ENCODE measurements at regions not wholly inside any gene's neighbourhood (a gene's known extent, or its start where the extent isn't known, plus 50 kb on each side); places are given as distances from the start of the nearest gene placed in this dataset.

DNA sequence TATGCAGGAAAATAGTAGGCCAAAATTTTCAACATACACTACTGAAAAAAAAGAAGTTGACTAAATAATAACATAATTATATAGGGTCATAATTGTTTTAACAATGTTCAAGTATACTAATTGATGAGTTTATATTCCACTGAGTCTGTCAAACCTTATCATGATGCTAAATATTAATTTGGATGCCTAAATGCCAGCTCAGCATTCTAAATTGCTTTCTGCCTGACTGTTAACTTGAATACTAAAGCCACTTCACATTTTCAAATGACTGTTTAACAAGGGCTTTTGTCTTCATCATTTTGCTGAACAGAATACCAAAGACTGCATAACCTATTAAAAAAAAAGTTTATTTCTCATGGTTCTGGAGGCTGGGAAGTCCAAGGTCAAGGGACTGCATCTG lies 232.8 kb downstream of the DOK5 start (continued):
- TF ChIP-seq, protein P1, sequence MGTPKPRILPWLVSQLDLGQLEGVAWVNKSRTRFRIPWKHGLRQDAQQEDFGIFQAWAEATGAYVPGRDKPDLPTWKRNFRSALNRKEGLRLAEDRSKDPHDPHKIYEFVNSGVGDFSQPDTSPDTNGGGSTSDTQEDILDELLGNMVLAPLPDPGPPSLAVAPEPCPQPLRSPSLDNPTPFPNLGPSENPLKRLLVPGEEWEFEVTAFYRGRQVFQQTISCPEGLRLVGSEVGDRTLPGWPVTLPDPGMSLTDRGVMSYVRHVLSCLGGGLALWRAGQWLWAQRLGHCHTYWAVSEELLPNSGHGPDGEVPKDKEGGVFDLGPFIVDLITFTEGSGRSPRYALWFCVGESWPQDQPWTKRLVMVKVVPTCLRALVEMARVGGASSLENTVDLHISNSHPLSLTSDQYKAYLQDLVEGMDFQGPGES (IDR thresholded peaks at IDR 0.05): no peak

DNA sequence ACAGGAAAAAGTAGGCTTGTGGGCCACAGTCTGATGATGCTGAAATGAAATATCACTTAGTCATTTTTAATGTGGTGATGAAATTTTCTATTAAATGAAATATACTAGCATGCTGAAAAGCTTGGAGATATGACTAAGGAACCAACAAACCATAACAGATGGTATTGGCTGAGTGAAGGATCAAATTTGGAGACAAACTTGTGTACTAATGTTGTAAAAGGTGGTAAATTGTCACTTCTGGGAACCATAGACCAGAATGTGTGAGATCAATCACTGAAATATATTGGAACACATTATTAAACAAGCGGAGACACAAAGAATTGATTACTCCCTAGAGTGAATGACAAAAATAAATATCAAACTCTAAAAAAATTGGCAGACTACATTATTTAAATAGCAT lies 232.4 kb downstream of the DOK5 start:
- FAIRE-seq: no peak
- CTCF ChIA-PET: no interaction called here

More for the DNA sequence above, 232.4 kb downstream of the DOK5 start:
- Histone ChIP-seq H3K79me2 (ENCODE audit: control insufficient read depth, insufficient read depth, low read length) (no peaks in the 10 kb centered on the region), H3K27me3 (replicated peaks in 1 of 2; ENCODE audit: control insufficient read depth in 2 of 2, insufficient read depth in 2 of 2, low read length in 1 of 2) (no peaks in the 10 kb centered on the region), H3K9ac (ENCODE audit: control insufficient read depth, insufficient read depth, low read length) (no peak overlapping the region), H2AFZ (ENCODE audit: control insufficient read depth, low read depth, low read length) (no peak overlapping the region), H3K4me1 (ENCODE audit: control insufficient read depth, insufficient read depth, low read length) (no peaks in the 10 kb centered on the region), H3K9me3 (replicated peaks; ENCODE audit: control insufficient read depth, insufficient read depth, low read length) (no peaks in the 10 kb centered on the region), H3K4me3 (no peak overlapping the region), H4K20me1 (ENCODE audit: control insufficient read depth, insufficient read depth) (no peaks in the 10 kb centered on the region), H3K36me3 (ENCODE audit: control insufficient read depth in 2 of 2, insufficient read depth in 2 of 2, low read length in 1 of 2) (no peaks in the 10 kb centered on the region), H3K4me2 (ENCODE audit: control insufficient read depth, insufficient read depth) (no peak overlapping the region), H3K27ac (ENCODE audit: control insufficient read depth, insufficient read depth) (no peak overlapping the region)
- intact Hi-C loops (cut with micrococcal nuclease; ENCODE audit: unreplicated experiment): no loop called here
- in situ Hi-C loops (cut with MboI): no loop called here
- ChIA-PET RAD21 (ENCODE audit: unreplicated experiment) (no interaction called here), POLR2A (no interaction called here), SMC1A (ENCODE audit: uncharacterized antibody, unreplicated experiment) (no interaction called here)
- ATAC-seq: no peak
- WGBS (ENCODE audit: insufficient coverage, insufficient replicate concordance, low lambda C conversion rate, missing lambda C conversion rate): 38% methylated on average over 1 of the region's 1 CpG
- BruUV-seq (replicated peaks): no TSS peak
- TF ChIP-seq CHD2 (IDR thresholded peaks at IDR 0.05; ENCODE audit: borderline replicate concordance, low read depth, low read length) (no peak), ZNF24 (IDR thresholded peaks at IDR 0.05) (no peak), ZNF217 (IDR thresholded peaks at IDR 0.05) (no peak), EZH2 (IDR thresholded peaks at IDR 0.05; ENCODE audit: borderline replicate concordance, control insufficient read depth, low read depth, low read length) (no peak), POU2F2 (IDR thresholded peaks at IDR 0.05; ENCODE audit: borderline replicate concordance, low read depth, low read length) (no peak), BCL11A (IDR thresholded peaks at IDR 0.05; ENCODE audit: low read depth, low read length) (no peak), DPF2 (IDR thresholded peaks at IDR 0.05) (no peak), TARDBP (IDR thresholded peaks at IDR 0.05; ENCODE audit: borderline replicate concordance) (no peak), HCFC1 (IDR thresholded peaks at IDR 0.05; ENCODE audit: low read length) (no peak), TCF7 (IDR thresholded peaks at IDR 0.05; ENCODE audit: borderline replicate concordance) (no peak)
- TF ChIP-seq, protein P2, sequence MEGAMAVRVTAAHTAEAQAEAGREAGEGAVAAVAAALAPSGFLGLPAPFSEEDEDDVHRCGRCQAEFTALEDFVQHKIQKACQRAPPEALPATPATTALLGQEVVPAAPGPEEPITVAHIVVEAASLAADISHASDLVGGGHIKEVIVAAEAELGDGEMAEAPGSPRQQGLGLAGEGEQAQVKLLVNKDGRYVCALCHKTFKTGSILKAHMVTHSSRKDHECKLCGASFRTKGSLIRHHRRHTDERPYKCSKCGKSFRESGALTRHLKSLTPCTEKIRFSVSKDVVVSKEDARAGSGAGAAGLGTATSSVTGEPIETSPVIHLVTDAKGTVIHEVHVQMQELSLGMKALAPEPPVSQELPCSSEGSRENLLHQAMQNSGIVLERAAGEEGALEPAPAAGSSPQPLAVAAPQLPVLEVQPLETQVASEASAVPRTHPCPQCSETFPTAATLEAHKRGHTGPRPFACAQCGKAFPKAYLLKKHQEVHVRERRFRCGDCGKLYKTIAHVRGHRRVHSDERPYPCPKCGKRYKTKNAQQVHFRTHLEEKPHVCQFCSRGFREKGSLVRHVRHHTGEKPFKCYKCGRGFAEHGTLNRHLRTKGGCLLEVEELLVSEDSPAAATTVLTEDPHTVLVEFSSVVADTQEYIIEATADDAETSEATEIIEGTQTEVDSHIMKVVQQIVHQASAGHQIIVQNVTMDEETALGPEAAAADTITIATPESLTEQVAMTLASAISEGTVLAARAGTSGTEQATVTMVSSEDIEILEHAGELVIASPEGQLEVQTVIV (IDR thresholded peaks at IDR 0.05; ENCODE audit: borderline replicate concordance, partially characterized antibody): no peak
- TF ChIP-seq, protein P3, sequence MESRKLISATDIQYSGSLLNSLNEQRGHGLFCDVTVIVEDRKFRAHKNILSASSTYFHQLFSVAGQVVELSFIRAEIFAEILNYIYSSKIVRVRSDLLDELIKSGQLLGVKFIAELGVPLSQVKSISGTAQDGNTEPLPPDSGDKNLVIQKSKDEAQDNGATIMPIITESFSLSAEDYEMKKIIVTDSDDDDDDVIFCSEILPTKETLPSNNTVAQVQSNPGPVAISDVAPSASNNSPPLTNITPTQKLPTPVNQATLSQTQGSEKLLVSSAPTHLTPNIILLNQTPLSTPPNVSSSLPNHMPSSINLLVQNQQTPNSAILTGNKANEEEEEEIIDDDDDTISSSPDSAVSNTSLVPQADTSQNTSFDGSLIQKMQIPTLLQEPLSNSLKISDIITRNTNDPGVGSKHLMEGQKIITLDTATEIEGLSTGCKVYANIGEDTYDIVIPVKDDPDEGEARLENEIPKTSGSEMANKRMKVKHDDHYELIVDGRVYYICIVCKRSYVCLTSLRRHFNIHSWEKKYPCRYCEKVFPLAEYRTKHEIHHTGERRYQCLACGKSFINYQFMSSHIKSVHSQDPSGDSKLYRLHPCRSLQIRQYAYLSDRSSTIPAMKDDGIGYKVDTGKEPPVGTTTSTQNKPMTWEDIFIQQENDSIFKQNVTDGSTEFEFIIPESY (IDR thresholded peaks at IDR 0.05): no peak
- no peak for DNase-seq (ENCODE audit: low read depth, low spot score)

All from GM12878 (cell line).